KMS-11 (cell line): ENCODE measurements at regions not wholly inside any gene's neighbourhood (a gene's known extent, or its start where the extent isn't known, plus 50 kb on each side); places are given as distances from the start of the nearest gene placed in this dataset.
"Not testable (repeated sequence)": the region's sequence is repeated elsewhere in the genome, so short reads cannot be mapped to it uniquely, and the experiment has no call there.

Source experiments
- H2AFZ ChIP-seq: fragments of 200-600 bp; sonication (generic); 2 replicates; pipeline ENCODE4 v1.6.1; 2016; ENCODE audit warnings: antibody characterized with exemption, mixed run types, low read depth
- H3K27ac ChIP-seq: fragments of 200-600 bp; sonication (generic); 2 replicates; pipeline ENCODE4 v1.6.1; 2016; ENCODE audit warnings: mild to moderate bottlenecking, mixed run types
- H3K27me3 ChIP-seq: fragments of 200-600 bp; sonication (generic); 2 replicates; pipeline ENCODE4 v1.6.1; 2017; ENCODE audit warnings: mild to moderate bottlenecking, low read depth, mixed run types, moderate library complexity; ENCODE audit not compliant: insufficient read depth
- H3K36me3 ChIP-seq: fragments of 200-600 bp; sonication (generic); 2 replicates; pipeline ENCODE4 v1.6.1; 2017; ENCODE audit warnings: mild to moderate bottlenecking, mixed run types; ENCODE audit not compliant: insufficient read depth
- H3K4me1 ChIP-seq: fragments of 200-600 bp; sonication (generic); 2 replicates; pipeline ENCODE4 v1.6.1; 2016; ENCODE audit warnings: mild to moderate bottlenecking, low read depth, mixed run types; ENCODE audit not compliant: poor library complexity, severe bottlenecking
- H3K4me2 ChIP-seq: fragments of 200-600 bp; sonication (generic); 2 replicates; pipeline ENCODE4 v1.7.0; 2016; ENCODE audit warnings: mild to moderate bottlenecking, mixed run types
- H3K4me3 ChIP-seq: fragments of 200-600 bp; sonication (generic); IDR thresholded peaks from 2 replicates; pipeline ENCODE4 v1.6.1; 2017; ENCODE audit warnings: low read depth, low read length, mixed read lengths; ENCODE audit not compliant: insufficient read depth
- H3K79me2 ChIP-seq: fragments of 200-600 bp; sonication (generic); 2 replicates; pipeline ENCODE4 v1.6.1; 2016; ENCODE audit warnings: low read depth, mixed run types; ENCODE audit not compliant: insufficient read depth
- H3K9ac ChIP-seq: fragments of 200-600 bp; sonication (generic); 2 replicates; pipeline ENCODE4 v1.6.1; 2016; ENCODE audit warnings: mild to moderate bottlenecking, mixed run types
- H4K20me1 ChIP-seq: fragments of 200-600 bp; sonication (generic); 2 replicates; pipeline ENCODE4 v1.6.1; 2016; ENCODE audit warnings: mild to moderate bottlenecking, mixed run types; ENCODE audit not compliant: insufficient read depth
- CTCF ChIP-seq: fragments of 200-600 bp; sonication (generic); conservative IDR thresholded peaks from 2 replicates; pipeline ENCODE4 v1.6.1; 2017; ENCODE audit warnings: low read depth, mild to moderate bottlenecking, antibody characterized with exemption, low read length, moderate library complexity, mixed read lengths

- no peaks in the 10 kb centered on the region for H3K27me3 ChIP-seq
- H3K79me2 ChIP-seq: no peaks in the 10 kb centered on the region
These were observed 62.1 kb downstream of the DOP1B start for GRCh38 chr21:36218691-36219090.

GRCh38 chr21:36223451-36223850, 66.8 kb downstream of the DOP1B start:
- Histone ChIP-seq H4K20me1 (no peaks in the 10 kb centered on the region), H3K4me3 (no peak overlapping the region)
- TF ChIP-seq CTCF: no peak

More at GRCh38 chr21:36218691-36219090, 62.1 kb downstream of the DOP1B start:
- Histone ChIP-seq H4K20me1 (no peaks in the 10 kb centered on the region), H2AFZ (no peak overlapping the region), H3K9ac (no peak overlapping the region), H3K4me3 (no peak overlapping the region), H3K27ac (no peak overlapping the region), H3K4me1 (no peaks in the 10 kb centered on the region), H3K36me3 (no peaks in the 10 kb centered on the region), H3K4me2 (no peak overlapping the region)
- no peak for TF ChIP-seq CTCF

GRCh38 chr21:36229181-36229580, 72.6 kb downstream of the DOP1B start:
- Histone ChIP-seq H4K20me1 (no peaks in the 10 kb centered on the region), H3K9ac (no peak overlapping the region), H3K4me2 (no peak overlapping the region), H3K79me2 (no peaks in the 10 kb centered on the region), H3K4me1 (peaks cover 3% of the 10 kb centered on the region), H3K36me3 (no peaks in the 10 kb centered on the region), H3K4me3 (no peak overlapping the region), H3K27ac (no peak overlapping the region), H2AFZ (no peak overlapping the region), H3K27me3 (no peaks in the 10 kb centered on the region)
- no peak for TF ChIP-seq CTCF

More at GRCh38 chr21:36223451-36223850, 66.8 kb downstream of the DOP1B start:
- Histone ChIP-seq H2AFZ (no peak overlapping the region), H3K27ac (no peak overlapping the region), H3K9ac (no peak overlapping the region), H3K4me2 (no peak overlapping the region), H3K79me2 (no peaks in the 10 kb centered on the region), H3K27me3 (no peaks in the 10 kb centered on the region), H3K36me3 (no peaks in the 10 kb centered on the region), H3K4me1 (no peaks in the 10 kb centered on the region)

GRCh38 chr21:36231444-36231843, 74.8 kb downstream of the DOP1B start:
- H3K79me2 ChIP-seq, H3K36me3 ChIP-seq, H3K27ac ChIP-seq, H3K4me2 ChIP-seq, H3K9ac ChIP-seq, H3K27me3 ChIP-seq, H3K4me1 ChIP-seq, H3K4me3 ChIP-seq, H2AFZ ChIP-seq, H4K20me1 ChIP-seq: not testable (repeated sequence)

GRCh38 chr21:36232641-36233040, 76.0 kb downstream of the DOP1B start:
- Histone ChIP-seq H2AFZ (no peak overlapping the region), H3K4me1 (peaks cover 8% of the 10 kb centered on the region), H3K27me3 (no peaks in the 10 kb centered on the region), H3K4me3 (no peak overlapping the region), H3K4me2 (no peak overlapping the region), H3K27ac (no peak overlapping the region), H3K79me2 (no peaks in the 10 kb centered on the region), H3K9ac (no peak overlapping the region), H3K36me3 (no peaks in the 10 kb centered on the region), H4K20me1 (no peaks in the 10 kb centered on the region)
- no peak for TF ChIP-seq CTCF
